Panc1 (cell line): ENCODE measurements at regions not wholly inside any gene's neighbourhood (a gene's known extent, or its start where the extent isn't known, plus 50 kb on each side); places are given as distances from the start of the nearest gene placed in this dataset.

Experiments
- ATAC-seq: fragments of 200-7000 bp; cut with Tn5 transposase; 2 replicates; pipeline ENCODE4 v1.9.1; 2020; ENCODE audit warnings: mild to moderate bottlenecking, moderate library complexity
- BruUV-seq: library from RNA; stranded (reverse); fragments of 400-500 nt; replicated peaks from 2 replicates; lab custom pipeline; 2021; lab: Mats Ljungman, UMichigan
- CTCF ChIA-PET: fragments of 300-600 bp; sonication (Branson Sonifier 250); formaldehyde crosslinking; loops from one replicate; lab custom pipeline; 2022; ENCODE audit warnings: antibody characterized with exemption; lab: Charles Lee
- POLR2A ChIA-PET: fragments of 300-600 bp; sonication (Branson Sonifier 250); formaldehyde crosslinking; loops from one replicate; lab custom pipeline; 2022; ENCODE audit warnings: antibody characterized with exemption; lab: Charles Lee
- DNase-seq: peaks from one replicate; pipeline ENCODE4 v3.0.0-alpha.2; 2010; ENCODE audit warnings: low read depth, low spot score
- H3K27ac ChIP-seq: 2 replicates; pipeline ENCODE4 v1.5.1; 2011; ENCODE audit warnings: mild to moderate bottlenecking, low read length, inconsistent platforms
- H3K27me3 ChIP-seq: fragments of 200-500 bp; sonication (Bioruptor generic); 2 replicates; pipeline ENCODE4 v1.6.0; 2014; ENCODE audit warnings: low read length, inconsistent platforms; ENCODE audit not compliant: control insufficient read depth, insufficient read depth
- H3K36me3 ChIP-seq: fragments of 200-500 bp; sonication (Bioruptor generic); 2 replicates; pipeline ENCODE4 v1.5.1; 2014; ENCODE audit warnings: inconsistent platforms, mild to moderate bottlenecking, low read length, moderate library complexity; ENCODE audit not compliant: control insufficient read depth, insufficient read depth
- H3K4me1 ChIP-seq: 2 replicates; pipeline ENCODE4 v1.5.1; 2011; ENCODE audit warnings: inconsistent platforms, mild to moderate bottlenecking, low read length, moderate library complexity; ENCODE audit not compliant: control insufficient read depth, insufficient read depth
- H3K4me3 ChIP-seq, 2 experiments: 2 replicates each; pipeline ENCODE4 v1.5.1; 2011 to 2012; ENCODE audit warnings: low read depth in 2 of 2, low read length in 2 of 2, mild to moderate bottlenecking in 2 of 2, inconsistent platforms in 1 of 2, moderate library complexity in 1 of 2
- H3K9me3 ChIP-seq: fragments of 200-500 bp; sonication (Bioruptor generic); 2 replicates; pipeline ENCODE4 v1.5.1; 2014; ENCODE audit warnings: low read depth, mild to moderate bottlenecking, inconsistent platforms, low read length, moderate library complexity; ENCODE audit not compliant: control insufficient read depth, insufficient read depth
- CTCF ChIP-seq: fragments of 450-650 bp; IDR thresholded peaks from 2 replicates; pipeline ENCODE4 v1.5.1; 2017; ENCODE audit warnings: mild to moderate bottlenecking
- POLR2AphosphoS5 ChIP-seq: IDR thresholded peaks from 2 replicates; pipeline ENCODE4 v1.6.1; 2012; ENCODE audit warnings: mild to moderate bottlenecking, low read depth, low read length, moderate library complexity
- REST ChIP-seq, 2 experiments: IDR thresholded peaks; 2 replicates each; pipeline ENCODE4 v1.6.1; 2011 to 2012; ENCODE audit warnings: low read depth in 2 of 2, control low read depth in 1 of 2, low read length in 1 of 2, mild to moderate bottlenecking in 1 of 2, moderate library complexity in 1 of 2; ENCODE audit not compliant: insufficient read depth in 1 of 2
- SIN3A ChIP-seq: IDR thresholded peaks from 2 replicates; pipeline ENCODE4 v1.6.1; 2012; ENCODE audit warnings: low read depth, mild to moderate bottlenecking, low read length, moderate library complexity, borderline replicate concordance; ENCODE audit not compliant: insufficient read depth
- TCF7L2 ChIP-seq: IDR thresholded peaks from 2 replicates; pipeline ENCODE4 v1.6.1; 2011; ENCODE audit warnings: mild to moderate bottlenecking, low read depth, low read length, inconsistent platforms
- in situ Hi-C: cut with HindIII; loops from 2 replicates; pipeline ENCODE4 v1.10.0; 2016; ENCODE audit warnings: low sequenced_read_pairs, low pct_unique_long_range_greater_than_20kb
- intact Hi-C: fragments of 100-400 bp; cut with micrococcal nuclease; formaldehyde crosslinking; loops from one replicate; pipeline ENCODE4 v1.10.0; 2022; ENCODE audit not compliant: unreplicated experiment

- CTCF ChIA-PET: no interaction called here
- Histone ChIP-seq H3K36me3 (no peaks in the 10 kb centered on the region), H3K4me3 (no peak overlapping the region), H3K9me3 (no peaks in the 10 kb centered on the region), H3K4me1 (no peaks in the 10 kb centered on the region), H3K27ac (no peak overlapping the region), H3K27me3 (no peaks in the 10 kb centered on the region)
- DNase-seq: no peak
- TF ChIP-seq CTCF: no peak
- in situ Hi-C loops: no loop called here
- ATAC-seq: no peak
- intact Hi-C loops: no loop called here
- BruUV-seq: no TSS peak
- POLR2A ChIA-PET: no interaction called here
These were observed 149.2 kb upstream of the COL1A2 start for GRCh38 chr7:94245500-94245899.

GRCh38 chr7:94247970-94248369 lies 146.7 kb upstream of the COL1A2 start:
- intact Hi-C loops: no loop called here
- Histone ChIP-seq H3K4me1 (no peaks in the 10 kb centered on the region), H3K27me3 (no peaks in the 10 kb centered on the region), H3K36me3 (no peaks in the 10 kb centered on the region), H3K9me3 (no peaks in the 10 kb centered on the region), H3K27ac (no peak overlapping the region), H3K4me3 (no peak overlapping the region)
- ATAC-seq (no peak), DNase-seq (no peak)
- no peak for TF ChIP-seq REST (IDR thresholded peaks at IDR 0.05; ENCODE audit: insufficient read depth in 1 of 2, low read depth in 2 of 2, low read length in 1 of 2)
- TF ChIP-seq SIN3A: no peak
- no peak for TF ChIP-seq CTCF
- TF ChIP-seq TCF7L2: no peak
- TF ChIP-seq POLR2AphosphoS5: no peak
- CTCF ChIA-PET: no interaction called here
- BruUV-seq: no TSS peak
- in situ Hi-C loops: no loop called here
- POLR2A ChIA-PET: no interaction called here

- ChIA-PET POLR2A (no interaction called here), CTCF (no interaction called here)
- ATAC-seq (no peak), DNase-seq (no peak)
- in situ Hi-C loops: no loop called here
- no TSS peak for BruUV-seq
- no peaks in the 10 kb centered on the region for H3K36me3 ChIP-seq
- H3K27me3 ChIP-seq: no peaks in the 10 kb centered on the region; the same call in 1 of the 2 replicates
- no peak overlapping the region for H3K4me3 ChIP-seq
- intact Hi-C loops: no loop called here
- no peaks in the 10 kb centered on the region for H3K4me1 ChIP-seq
- H3K9me3 ChIP-seq: no peaks in the 10 kb centered on the region
- H3K27ac ChIP-seq: no peak overlapping the region
- TF ChIP-seq SIN3A (no peak), POLR2AphosphoS5 (no peak), TCF7L2 (no peak), CTCF (no peak), REST (IDR thresholded peaks at IDR 0.05; ENCODE audit: insufficient read depth in 1 of 2, low read depth in 2 of 2, low read length in 1 of 2) (no peak)
These were observed 145.1 kb upstream of the COL1A2 start for GRCh38 chr7:94249631-94250030.
